ENCODE measurements at regions not wholly inside any gene's neighbourhood (a gene's known extent, or its start where the extent isn't known, plus 50 kb on each side); places are given as distances from the start of the nearest gene placed in this dataset.

DNA sequence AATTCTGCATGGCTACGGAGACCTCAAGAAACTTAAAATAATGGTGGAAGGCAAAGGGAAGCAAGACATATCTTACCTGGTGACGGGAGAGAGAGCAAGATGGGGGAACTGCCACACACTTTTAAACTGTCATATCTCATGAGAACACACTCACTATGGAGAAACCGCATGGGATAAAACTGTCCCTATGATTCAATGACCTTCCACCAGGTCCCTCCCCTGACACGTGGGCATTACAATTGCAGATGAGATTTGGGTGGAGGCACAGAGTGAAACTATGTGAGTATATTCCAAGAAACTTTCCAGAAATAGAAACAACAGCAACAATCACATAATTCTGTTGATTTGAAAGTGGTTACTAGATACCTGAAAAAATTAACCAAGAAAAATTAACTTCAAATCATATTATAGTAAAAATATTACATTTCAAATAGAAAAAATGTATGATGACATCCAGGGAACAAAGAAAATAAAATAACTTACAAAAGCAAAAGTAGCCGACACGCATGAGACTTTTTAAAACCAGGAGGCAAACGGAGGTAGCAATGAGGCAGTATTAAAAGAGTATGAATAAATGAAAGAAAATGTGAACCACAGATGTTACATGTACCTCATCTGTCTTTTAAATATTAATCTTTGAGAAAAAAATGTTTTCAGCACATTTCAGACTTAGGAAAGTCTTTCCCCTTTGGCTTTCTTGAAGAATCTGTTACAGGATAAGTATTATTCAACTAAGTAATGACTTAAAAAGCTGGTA lies 879.5 kb downstream of the TECRL start:
- Mint-ChIP-seq H3K9me3 (peaks cover 0 to 2% (median 0%) of the 10 kb centered on the region in 7 donors), H3K4me3 (no peak overlapping the region), H3K27me3 (no peaks in the 10 kb centered on the region), H3K36me3 (no peaks in the 10 kb centered on the region), H3K4me1 (no peaks in the 10 kb centered on the region), H3K27ac (no peak overlapping the region)
- ATAC-seq (ENCODE audit: low read depth in 2 of 2) (no peak), DNase-seq (no peak)

DNA sequence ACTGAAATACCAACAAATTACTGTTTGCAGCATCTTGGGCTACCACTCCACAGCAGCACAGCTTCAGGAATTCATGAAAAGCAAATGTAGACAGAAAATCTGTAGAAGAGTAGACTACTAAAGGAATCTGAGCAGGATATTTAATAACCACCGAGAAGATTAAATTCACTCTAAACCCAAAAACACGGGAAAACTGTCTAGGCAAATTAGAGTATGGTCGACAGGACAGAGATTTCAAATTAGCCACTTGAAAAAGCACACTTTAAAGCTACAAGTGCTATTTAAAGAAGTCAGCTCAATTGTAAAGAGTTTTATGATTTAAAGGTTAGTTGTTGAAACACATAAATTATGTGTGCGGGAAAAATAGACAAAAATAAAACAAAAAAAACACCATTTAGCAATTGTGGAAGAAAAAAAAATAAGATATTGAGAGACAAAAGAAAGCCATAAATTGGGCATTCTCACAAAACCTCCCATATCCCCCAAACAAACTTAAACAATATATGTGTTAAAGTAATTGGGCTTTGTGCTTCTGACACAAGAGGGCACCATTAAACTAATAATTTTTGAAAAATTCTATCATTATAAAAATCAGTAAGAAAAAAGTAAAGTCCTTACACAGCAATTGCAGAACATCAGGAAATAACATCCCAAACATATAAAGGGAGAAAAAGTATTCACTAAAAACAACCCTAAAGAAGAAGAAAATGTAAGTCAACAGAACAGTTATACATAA lies 880.8 kb downstream of the TECRL start:
- DNase-seq (no peak), ATAC-seq (ENCODE audit: low read depth in 2 of 2) (no peak)
- H3K36me3 Mint-ChIP-seq, result no peaks in the 10 kb centered on the region
- no peaks in the 10 kb centered on the region for H3K9me3 Mint-ChIP-seq
- H3K27ac Mint-ChIP-seq, result no peak overlapping the region
- H3K27me3 Mint-ChIP-seq, result no peaks in the 10 kb centered on the region
- no peaks in the 10 kb centered on the region for H3K4me1 Mint-ChIP-seq
- H3K4me3 Mint-ChIP-seq, result no peak overlapping the region

DNA sequence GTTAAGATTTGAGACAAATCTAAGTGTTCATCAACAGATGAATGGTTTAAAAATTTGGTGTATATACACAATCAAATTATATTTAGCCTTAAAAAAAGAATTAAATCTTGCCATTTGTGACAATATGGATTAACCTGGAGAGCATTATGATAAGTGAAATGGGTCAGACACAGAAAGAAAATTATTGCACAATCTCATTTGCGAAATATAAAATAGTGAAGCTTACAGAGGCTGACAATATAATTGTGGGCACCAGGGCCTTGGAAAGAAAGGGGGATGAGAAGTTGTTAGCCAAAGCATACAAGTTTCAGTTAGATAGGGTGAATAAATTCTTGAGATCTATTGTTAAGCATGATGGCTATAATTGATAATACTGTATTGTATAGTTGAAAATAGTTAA lies 883.0 kb downstream of the TECRL start:
- no peaks in the 10 kb centered on the region for H3K36me3 Mint-ChIP-seq
- no peaks in the 10 kb centered on the region for H3K27me3 Mint-ChIP-seq
- ATAC-seq (ENCODE audit: low read depth in 2 of 2) (no peak), DNase-seq (no peak)
- no peak overlapping the region for H3K27ac Mint-ChIP-seq
- no peak overlapping the region for H3K4me3 Mint-ChIP-seq
- H3K9me3 Mint-ChIP-seq, result peaks cover 0 to 9% (median 4%) of the 10 kb centered on the region in 7 donors
- H3K4me1 Mint-ChIP-seq, result no peaks in the 10 kb centered on the region

DNA sequence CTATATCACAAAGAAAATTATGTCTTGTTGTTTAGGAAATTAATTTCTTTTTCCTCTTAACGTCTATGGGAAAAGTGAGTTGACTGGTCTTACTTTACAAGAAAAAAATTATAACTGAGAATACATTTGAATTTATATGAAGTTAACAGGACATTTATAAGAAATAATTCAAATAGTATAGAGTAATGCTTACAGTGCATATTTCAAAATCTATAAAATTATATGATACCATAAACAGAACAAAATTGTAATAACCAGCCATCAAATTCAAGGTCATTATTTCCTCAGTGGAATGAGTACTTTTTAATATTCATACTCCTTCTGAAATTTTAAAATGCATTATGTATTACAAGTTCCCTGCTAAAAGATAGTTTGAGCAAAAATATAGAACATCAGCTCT lies 884.5 kb downstream of the TECRL start:
- Mint-ChIP-seq H3K36me3 (no peaks in the 10 kb centered on the region), H3K4me1 (no peaks in the 10 kb centered on the region), H3K27me3 (no peaks in the 10 kb centered on the region), H3K27ac (no peak overlapping the region), H3K9me3 (peaks cover 3 to 10% (median 8%) of the 10 kb centered on the region in 7 donors), H3K4me3 (no peak overlapping the region)
- DNase-seq (no peak), ATAC-seq (ENCODE audit: low read depth in 2 of 2) (no peak)

DNA sequence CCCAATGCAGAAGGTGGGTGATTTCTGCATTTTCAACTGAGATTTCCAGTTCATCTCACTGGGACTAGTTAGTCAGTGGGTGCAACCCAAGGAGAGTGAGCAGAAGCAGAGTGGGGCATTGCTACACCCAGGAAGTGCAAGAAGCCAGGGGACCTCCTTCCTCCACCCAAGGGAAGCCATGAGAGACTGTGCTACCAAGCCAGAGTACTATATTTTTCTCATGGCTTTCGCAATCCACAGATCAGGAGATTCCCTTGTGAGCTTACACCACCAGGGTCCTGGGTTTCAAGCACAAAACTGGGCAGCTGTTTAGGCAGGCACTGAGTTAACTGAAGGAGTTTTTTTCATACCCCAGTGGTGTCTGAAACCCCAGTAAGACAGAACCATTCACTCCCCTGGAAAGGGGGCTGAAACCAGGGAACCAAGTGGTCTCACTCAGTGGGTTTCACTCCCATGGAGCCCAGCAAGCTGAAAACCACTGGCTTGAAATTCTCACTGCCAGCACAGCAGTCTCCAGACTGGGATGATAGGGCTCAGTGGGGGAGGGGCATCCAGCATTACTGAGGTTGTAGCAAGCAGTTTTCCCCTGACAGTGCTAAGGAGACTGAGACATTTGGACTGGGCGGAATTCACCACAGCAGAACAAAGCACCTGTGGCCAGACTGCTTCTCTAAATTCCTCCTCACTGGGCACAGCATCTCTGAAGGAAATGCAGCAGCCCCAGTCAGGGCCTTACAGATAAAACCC lies 903.4 kb downstream of the TECRL start:
- no peak overlapping the region for H3K27ac Mint-ChIP-seq
- H3K9me3 Mint-ChIP-seq, result peaks cover 2 to 18% (median 9%) of the 10 kb centered on the region in 7 donors
- H3K36me3 Mint-ChIP-seq, result no peaks in the 10 kb centered on the region
- ATAC-seq (ENCODE audit: low read depth in 2 of 2) (no peak), DNase-seq (no peak)
- no peaks in the 10 kb centered on the region for H3K27me3 Mint-ChIP-seq
- no peak overlapping the region for H3K4me3 Mint-ChIP-seq
- no peaks in the 10 kb centered on the region for H3K4me1 Mint-ChIP-seq

DNA sequence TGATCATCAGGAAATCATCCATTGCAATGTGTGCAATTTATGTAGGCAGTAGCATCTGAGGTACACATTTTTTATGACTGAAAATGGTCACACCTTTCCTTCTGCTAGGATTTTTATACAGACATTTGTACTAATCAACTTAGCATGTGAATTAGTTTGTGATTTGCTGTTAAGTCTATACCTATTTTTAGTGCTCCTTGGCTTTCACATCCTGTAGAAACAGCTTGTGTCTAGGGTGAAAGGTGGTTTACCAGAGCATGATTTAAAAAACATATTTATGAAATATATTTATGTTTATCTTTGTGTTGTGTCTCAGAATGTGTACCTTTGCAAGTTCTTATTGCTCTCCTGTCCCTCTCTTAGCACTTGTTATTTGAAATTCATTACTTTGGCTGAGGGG lies 916.0 kb downstream of the TECRL start:
- ATAC-seq (ENCODE audit: low read depth in 2 of 2), result no peak
- H3K27ac Mint-ChIP-seq, result no peak overlapping the region
- H3K4me1 Mint-ChIP-seq, result no peaks in the 10 kb centered on the region
- H3K4me3 Mint-ChIP-seq, result no peak overlapping the region
- DNase-seq, result no peak
- H3K9me3 Mint-ChIP-seq, result peaks cover 0 to 11% (median 5%) of the 10 kb centered on the region in 7 donors
- H3K36me3 Mint-ChIP-seq, result no peaks in the 10 kb centered on the region
- no peaks in the 10 kb centered on the region for H3K27me3 Mint-ChIP-seq

DNA sequence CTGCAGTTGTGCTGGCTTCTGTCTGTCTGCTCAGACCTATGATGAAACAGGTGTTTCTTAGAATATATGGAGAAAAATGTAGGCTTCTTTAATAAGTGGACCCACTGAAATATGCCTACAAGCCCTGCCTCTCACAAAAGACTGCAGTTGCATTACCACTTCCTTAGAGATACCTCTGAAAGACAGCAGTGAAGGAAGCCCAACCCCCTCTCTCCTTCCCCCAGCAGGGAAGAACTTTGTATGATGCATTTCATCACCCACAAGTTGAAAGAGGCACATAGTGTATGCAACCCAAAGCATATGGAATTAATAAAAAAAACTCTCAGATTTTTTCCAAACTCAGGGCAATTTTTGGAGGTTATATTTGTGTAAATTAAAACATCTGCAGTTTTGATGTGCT lies 916.7 kb downstream of the TECRL start:
- H3K36me3 Mint-ChIP-seq, result no peaks in the 10 kb centered on the region
- H3K9me3 Mint-ChIP-seq, result peaks cover 0 to 11% (median 4%) of the 10 kb centered on the region in 7 donors
- ATAC-seq (ENCODE audit: low read depth in 2 of 2), result no peak
- H3K4me1 Mint-ChIP-seq, result no peaks in the 10 kb centered on the region
- H3K4me3 Mint-ChIP-seq, result no peak overlapping the region
- DNase-seq, result no peak
- no peak overlapping the region for H3K27ac Mint-ChIP-seq
- H3K27me3 Mint-ChIP-seq, result no peaks in the 10 kb centered on the region

DNA sequence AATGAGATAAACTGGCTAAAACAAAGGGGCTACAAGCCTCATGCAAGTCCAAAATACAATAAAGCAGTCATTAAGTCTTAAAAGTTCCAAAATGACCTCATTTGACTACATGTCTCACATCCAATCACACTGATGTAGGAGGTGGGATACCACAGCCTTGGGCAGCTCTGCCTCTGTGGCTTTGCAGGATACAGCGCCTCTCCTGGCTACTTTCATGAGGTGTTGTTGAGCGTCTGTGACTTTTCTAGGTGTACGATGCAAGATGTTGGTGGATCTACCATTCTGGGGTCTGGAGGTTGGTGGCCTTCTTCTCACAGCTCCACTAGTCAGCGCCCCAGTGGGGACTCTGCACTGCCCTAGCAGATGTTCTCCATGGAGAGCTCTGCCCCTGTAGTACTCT lies 944.9 kb downstream of the TECRL start:
- Mint-ChIP-seq H3K27me3 (no peaks in the 10 kb centered on the region), H3K36me3 (no peaks in the 10 kb centered on the region), H3K9me3 (peaks cover 2 to 20% (median 12%) of the 10 kb centered on the region in 7 donors), H3K4me3 (no peak overlapping the region), H3K27ac (no peak overlapping the region), H3K4me1 (no peaks in the 10 kb centered on the region)
- ATAC-seq (ENCODE audit: low read depth in 2 of 2), result no peak
- no peak for DNase-seq

DNA sequence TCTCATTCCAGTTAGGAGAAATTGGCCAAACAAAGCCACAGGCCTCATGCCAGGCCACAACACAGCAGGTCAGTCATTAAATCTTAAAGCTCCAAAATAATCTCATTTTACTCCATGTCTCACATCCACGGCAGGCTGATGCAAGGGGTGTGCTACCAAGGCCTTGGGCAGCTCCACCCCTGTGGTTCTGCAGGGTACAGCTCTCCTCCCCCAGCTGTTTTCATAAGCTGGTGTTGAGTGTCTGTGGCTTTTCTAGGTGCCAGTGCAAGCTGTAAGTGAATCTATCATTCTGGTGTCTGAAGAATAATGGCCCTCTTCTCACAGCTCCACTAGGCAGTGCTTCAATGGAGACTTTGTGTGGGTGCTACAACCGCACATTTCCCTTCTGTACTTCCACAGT lies 949.2 kb downstream of the TECRL start:
- Mint-ChIP-seq H3K4me1 (no peaks in the 10 kb centered on the region), H3K36me3 (no peaks in the 10 kb centered on the region), H3K4me3 (no peak overlapping the region), H3K27me3 (no peaks in the 10 kb centered on the region), H3K27ac (no peak overlapping the region), H3K9me3 (peaks cover 3 to 14% (median 4%) of the 10 kb centered on the region in 7 donors)
- no peak for ATAC-seq (ENCODE audit: low read depth in 2 of 2)
- DNase-seq, result no peak

DNA sequence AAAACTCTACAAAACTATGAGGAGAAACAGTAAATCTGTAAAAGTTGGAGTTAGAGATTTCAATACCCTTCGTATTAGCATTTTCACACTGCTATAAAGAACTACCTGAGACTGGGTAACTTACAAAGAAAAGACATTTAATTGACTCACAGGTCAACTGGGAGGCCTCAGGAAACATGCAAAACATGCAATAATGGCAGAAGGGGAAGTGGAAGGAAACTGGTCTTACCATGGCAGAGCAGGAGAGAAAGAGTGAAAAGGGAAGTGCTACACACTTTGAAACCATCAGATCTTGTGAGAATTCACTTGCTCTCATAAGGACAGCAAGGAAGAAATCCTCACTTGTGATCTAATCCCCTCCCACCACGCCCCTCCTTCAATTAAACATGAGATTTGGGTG lies 949.9 kb downstream of the TECRL start:
- H3K4me1 Mint-ChIP-seq, result no peaks in the 10 kb centered on the region

DNA sequence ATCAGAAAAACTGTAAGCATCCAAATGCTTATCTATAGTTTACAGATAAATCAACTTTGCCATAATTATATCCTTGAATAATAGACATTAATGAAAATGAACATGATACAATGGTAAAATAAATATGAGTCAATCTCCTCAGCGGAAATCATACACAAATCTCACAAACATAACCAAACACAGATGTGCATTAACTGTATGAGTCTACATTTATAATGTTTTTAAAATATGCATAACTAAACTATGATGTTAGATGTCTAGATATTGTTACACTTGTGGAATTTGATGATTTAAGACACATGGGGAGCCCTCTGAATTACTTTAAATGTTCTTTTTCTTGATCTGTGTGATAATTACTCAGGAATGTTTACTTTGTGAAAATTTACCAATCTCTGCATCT lies 951.2 kb downstream of the TECRL start:
- DNase-seq (no peak), ATAC-seq (ENCODE audit: low read depth in 2 of 2) (no peak)
- no peaks in the 10 kb centered on the region for H3K4me1 Mint-ChIP-seq
- H3K9me3 Mint-ChIP-seq, result peaks cover 2 to 13% (median 4%) of the 10 kb centered on the region in 7 donors
- H3K27me3 Mint-ChIP-seq, result no peaks in the 10 kb centered on the region
- H3K36me3 Mint-ChIP-seq, result no peaks in the 10 kb centered on the region
- H3K4me3 Mint-ChIP-seq, result no peak overlapping the region
- no peak overlapping the region for H3K27ac Mint-ChIP-seq

More for the DNA sequence above, 949.9 kb downstream of the TECRL start:
- peaks cover 2 to 13% (median 4%) of the 10 kb centered on the region in 7 donors for H3K9me3 Mint-ChIP-seq
- no peak overlapping the region for H3K4me3 Mint-ChIP-seq
- DNase-seq (no peak), ATAC-seq (ENCODE audit: low read depth in 2 of 2) (no peak)
- no peaks in the 10 kb centered on the region for H3K36me3 Mint-ChIP-seq
- H3K27me3 Mint-ChIP-seq, result no peaks in the 10 kb centered on the region
- H3K27ac Mint-ChIP-seq, result no peak overlapping the region

DNA sequence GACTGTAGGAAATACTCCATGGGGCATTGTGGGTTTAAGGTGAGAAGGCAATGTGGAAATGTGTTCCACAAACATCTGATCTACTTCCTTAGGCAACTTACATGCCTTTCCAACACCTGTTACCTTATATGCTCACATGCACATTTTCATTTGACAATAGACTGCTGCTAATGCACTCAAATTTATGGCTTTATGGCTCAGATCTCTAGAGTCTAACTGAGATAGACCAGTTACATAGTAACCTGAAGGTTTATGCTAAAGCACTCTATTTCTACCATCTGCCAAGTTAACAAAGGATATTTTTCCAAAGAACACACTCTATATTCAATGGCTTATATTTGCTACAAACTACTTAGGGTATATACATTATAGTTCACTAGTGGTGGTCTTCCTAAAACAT lies 969.0 kb downstream of the TECRL start:
- no peaks in the 10 kb centered on the region for H3K4me1 Mint-ChIP-seq
- no peak overlapping the region for H3K4me3 Mint-ChIP-seq
- ATAC-seq (ENCODE audit: low read depth in 2 of 2), result no peak
- no peaks in the 10 kb centered on the region for H3K27me3 Mint-ChIP-seq
- no peak overlapping the region for H3K27ac Mint-ChIP-seq
- no peaks in the 10 kb centered on the region for H3K36me3 Mint-ChIP-seq
- DNase-seq, result no peak
- peaks cover 0 to 7% (median 1%) of the 10 kb centered on the region in 7 donors for H3K9me3 Mint-ChIP-seq

DNA sequence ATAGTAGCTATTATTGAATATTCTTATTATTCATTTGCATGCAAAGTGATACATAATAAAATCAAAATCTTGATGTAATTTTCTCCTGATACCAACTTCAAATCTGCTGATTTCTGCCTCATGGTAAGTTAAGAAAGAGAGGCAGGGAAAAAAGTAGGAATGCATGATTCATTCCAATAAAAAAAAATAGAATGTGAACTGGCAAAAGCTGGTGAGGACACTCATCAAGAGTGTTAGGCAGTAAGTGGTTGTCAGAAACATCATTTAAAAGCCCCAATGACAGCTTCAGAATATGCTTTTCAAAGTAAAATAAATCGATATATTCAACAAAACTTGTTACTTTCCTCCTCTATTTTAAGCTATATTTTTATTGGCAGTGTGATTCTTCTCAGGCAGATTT lies 979.1 kb downstream of the TECRL start:
- Mint-ChIP-seq H3K27me3 (no peaks in the 10 kb centered on the region), H3K36me3 (no peaks in the 10 kb centered on the region), H3K9me3 (peaks cover 0 to 9% (median 2%) of the 10 kb centered on the region in 7 donors), H3K4me3 (no peak overlapping the region), H3K4me1 (no peaks in the 10 kb centered on the region), H3K27ac (no peak overlapping the region)
- no peak for DNase-seq
- no peak for ATAC-seq (ENCODE audit: low read depth in 2 of 2)

DNA sequence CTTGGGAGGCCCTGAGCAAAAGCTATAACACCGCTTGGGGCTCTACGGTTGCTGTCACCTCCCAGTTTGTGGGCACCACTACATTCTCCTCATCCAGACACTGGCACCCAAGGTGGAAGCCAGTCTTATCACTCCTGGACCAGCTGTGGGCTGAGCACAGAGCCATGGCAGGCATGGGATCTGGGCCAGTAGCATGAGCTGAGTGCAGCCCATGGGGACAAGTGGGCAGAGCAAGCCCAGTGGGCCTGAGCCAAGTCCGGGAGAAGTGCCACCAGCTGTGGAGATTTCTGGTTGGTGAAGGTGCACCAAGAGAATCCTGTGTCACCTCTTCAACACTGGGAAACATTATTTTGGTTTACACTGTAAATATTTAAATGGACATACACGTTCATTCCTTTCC lies 1013.0 kb downstream of the TECRL start:
- H3K9me3 Mint-ChIP-seq, result peaks cover 3 to 18% (median 5%) of the 10 kb centered on the region in 7 donors
- ATAC-seq (ENCODE audit: low read depth in 2 of 2), result no peak
- H3K27ac Mint-ChIP-seq, result no peak overlapping the region
- no peak for DNase-seq
- H3K36me3 Mint-ChIP-seq, result no peaks in the 10 kb centered on the region
- H3K4me3 Mint-ChIP-seq, result no peak overlapping the region
- H3K4me1 Mint-ChIP-seq, result no peaks in the 10 kb centered on the region
- no peaks in the 10 kb centered on the region for H3K27me3 Mint-ChIP-seq
